HFFc6 (cell line): ENCODE measurements at regions not wholly inside any gene's neighbourhood (a gene's known extent, or its start where the extent isn't known, plus 50 kb on each side); places are given as distances from the start of the nearest gene placed in this dataset.

Experiments
- DNase-seq: peaks from one replicate; pipeline ENCODE4 v3.0.0-alpha.2; 2018
- H3K27ac Mint-ChIP-seq: 2 replicates; pipeline ENCODE4 v1.8.0; 2020; ENCODE audit warnings: mild to moderate bottlenecking, mixed read lengths
- H3K27me3 Mint-ChIP-seq: 2 replicates; pipeline ENCODE4 v1.8.0; 2021; ENCODE audit warnings: mild to moderate bottlenecking, moderate library complexity, mixed read lengths; ENCODE audit not compliant: insufficient read depth
- H3K36me3 Mint-ChIP-seq: 2 replicates; pipeline ENCODE4 v1.8.0; 2021; ENCODE audit warnings: low read depth, mixed read lengths
- H3K4me1 Mint-ChIP-seq: 2 replicates; pipeline ENCODE4 v1.8.0; 2020; ENCODE audit warnings: low read depth, mixed read lengths
- H3K4me3 Mint-ChIP-seq: 2 replicates; pipeline ENCODE4 v1.8.0; 2020; ENCODE audit warnings: mild to moderate bottlenecking, moderate library complexity, mixed read lengths
- H3K9me3 Mint-ChIP-seq: 2 replicates; pipeline ENCODE4 v1.8.0; 2020; ENCODE audit warnings: mild to moderate bottlenecking, mixed read lengths
- CTCF ChIP-seq: fragments of 200-600 bp; sonication (generic); IDR thresholded peaks from 2 replicates; pipeline ENCODE4 v1.5.0; 2021; ENCODE audit warnings: antibody characterized with exemption, mild to moderate bottlenecking

GRCh38 chr13:107811233-107812013 lies 403.9 kb downstream of the LIG4 start:
- Mint-ChIP-seq H3K27me3 (no peaks in the 10 kb centered on the region), H3K9me3 (peaks cover 24% of the 10 kb centered on the region), H3K4me1 (no peaks in the 10 kb centered on the region), H3K36me3 (no peaks in the 10 kb centered on the region), H3K27ac (no peak overlapping the region), H3K4me3 (no peak overlapping the region)
- no peak for TF ChIP-seq CTCF
- no peak for DNase-seq

- no peak for TF ChIP-seq CTCF
- H3K27ac Mint-ChIP-seq, result no peak overlapping the region
- DNase-seq, result no peak
Measured at GRCh38 chr13:107809125-107809524, 406.2 kb downstream of the LIG4 start.

GRCh38 chr13:107808389-107808788 lies 406.9 kb downstream of the LIG4 start:
- H3K4me3 Mint-ChIP-seq, result no peak overlapping the region
- no peak for TF ChIP-seq CTCF
- no peak overlapping the region for H3K27ac Mint-ChIP-seq
- H3K36me3 Mint-ChIP-seq, result no peaks in the 10 kb centered on the region
- no peaks in the 10 kb centered on the region for H3K4me1 Mint-ChIP-seq
- H3K9me3 Mint-ChIP-seq, result peaks cover 16% of the 10 kb centered on the region
- no peak for DNase-seq
- H3K27me3 Mint-ChIP-seq, result no peaks in the 10 kb centered on the region

More at GRCh38 chr13:107809125-107809524, 406.2 kb downstream of the LIG4 start:
- Mint-ChIP-seq H3K4me3 (no peak overlapping the region), H3K9me3 (peaks cover 18% of the 10 kb centered on the region), H3K36me3 (no peaks in the 10 kb centered on the region), H3K4me1 (no peaks in the 10 kb centered on the region), H3K27me3 (no peaks in the 10 kb centered on the region)

- Mint-ChIP-seq H3K36me3 (no peaks in the 10 kb centered on the region), H3K9me3 (peaks cover 16% of the 10 kb centered on the region), H3K27me3 (no peaks in the 10 kb centered on the region), H3K4me1 (no peaks in the 10 kb centered on the region), H3K4me3 (no peak overlapping the region), H3K27ac (no peak overlapping the region)
- no peak for DNase-seq
- no peak for TF ChIP-seq CTCF
Measured at GRCh38 chr13:107807306-107808073, 407.8 kb downstream of the LIG4 start.

- DNase-seq, result no peak
- H3K27me3 Mint-ChIP-seq, result no peaks in the 10 kb centered on the region
- H3K36me3 Mint-ChIP-seq, result no peaks in the 10 kb centered on the region
- TF ChIP-seq CTCF, result no peak
- H3K4me3 Mint-ChIP-seq, result no peak overlapping the region
- peaks cover 20% of the 10 kb centered on the region for H3K9me3 Mint-ChIP-seq
- no peak overlapping the region for H3K27ac Mint-ChIP-seq
- no peaks in the 10 kb centered on the region for H3K4me1 Mint-ChIP-seq
Measured at GRCh38 chr13:107806726-107807125, 408.6 kb downstream of the LIG4 start.
